ENCODE measurements at regions not wholly inside any gene's neighbourhood (a gene's known extent, or its start where the extent isn't known, plus 50 kb on each side); places are given as distances from the start of the nearest gene placed in this dataset.
A peak's percentile ranks its signal among the peaks of the same experiment; 100 is the strongest.

DNA sequence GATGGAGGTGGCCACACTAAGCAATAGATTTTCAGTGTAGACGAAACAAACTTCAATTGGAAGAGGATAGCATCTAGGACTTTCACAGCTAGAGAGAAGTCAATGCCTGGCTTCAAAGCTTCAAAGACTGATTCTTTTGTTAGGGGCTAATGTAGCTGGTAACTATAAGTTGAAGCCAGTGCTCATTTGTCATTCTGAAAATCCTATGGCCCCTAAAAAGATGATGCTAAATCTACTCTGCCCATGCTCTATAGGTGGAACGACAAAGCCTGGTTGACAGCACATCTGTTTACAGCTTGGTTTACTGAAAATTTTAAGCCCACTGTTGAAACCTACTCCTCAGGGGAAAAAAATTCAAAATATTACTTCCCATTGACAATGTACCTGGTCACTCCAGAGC, 226.7 kb downstream of the BCAS1 start:
- in situ Hi-C loops (cut with HindIII; ENCODE audit: low pct_ligation_motif_present, low pct_unique_long_range_greater_than_20kb, low sequenced_read_pairs): no loop called here
- DNase-seq: no peak

DNA sequence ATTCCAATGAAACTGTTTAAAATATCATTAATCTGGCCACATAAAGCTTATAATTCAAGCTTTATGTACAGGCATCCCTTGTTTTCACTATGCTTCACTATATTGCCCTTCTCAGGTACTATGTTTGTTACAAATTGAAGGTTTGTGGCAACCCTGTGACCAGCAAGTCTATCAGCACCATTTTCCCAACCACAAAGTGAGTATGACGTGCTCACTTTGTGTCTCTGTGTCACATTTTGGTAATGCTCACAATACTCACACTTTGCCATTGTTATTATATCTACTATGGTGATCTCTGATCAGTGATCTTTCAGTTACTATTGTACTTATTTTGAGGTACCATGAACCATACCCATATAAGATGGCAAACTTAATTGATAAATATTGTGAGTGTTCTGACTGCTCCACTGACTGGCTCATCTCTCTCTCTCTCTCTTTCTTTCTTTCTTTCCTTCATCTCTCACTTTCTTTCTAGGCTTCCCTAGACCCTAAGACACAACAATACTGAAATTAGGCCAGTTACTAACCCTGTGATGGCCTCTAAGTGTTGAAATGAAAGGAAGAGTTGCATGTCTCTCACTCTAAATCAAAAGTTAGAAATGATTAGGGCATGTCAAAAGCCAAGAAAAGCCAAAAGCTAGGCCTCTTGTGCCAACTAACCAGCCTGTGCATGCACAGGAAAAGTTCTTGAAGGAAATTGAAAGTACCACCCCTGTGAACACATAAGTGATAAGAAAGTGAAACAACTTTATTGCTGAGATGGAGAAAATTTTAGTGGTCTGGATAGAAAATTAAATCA, 227.9 kb downstream of the BCAS1 start:
- DNase-seq: no peak
- in situ Hi-C loops (cut with HindIII; ENCODE audit: low pct_ligation_motif_present, low pct_unique_long_range_greater_than_20kb, low sequenced_read_pairs): no loop called here

DNA sequence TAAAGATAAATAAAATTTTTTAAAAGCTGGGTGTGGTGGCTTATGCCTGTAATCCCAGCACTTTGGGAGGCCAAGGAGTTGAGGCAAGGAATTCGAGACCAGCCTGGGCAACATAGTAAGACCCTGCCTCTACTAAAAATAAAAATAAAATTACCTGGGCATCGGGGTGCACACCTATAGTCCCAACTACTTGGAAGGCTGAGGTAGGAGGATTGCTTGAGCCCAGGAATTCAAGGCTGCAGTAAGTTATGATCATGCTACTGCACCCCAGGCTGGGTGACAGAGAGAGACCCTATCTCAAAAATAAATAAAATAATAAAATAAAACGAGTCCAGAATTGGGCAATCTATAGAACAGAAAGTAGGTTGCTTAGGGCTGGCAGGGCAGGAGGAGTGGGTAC, 228.7 kb downstream of the BCAS1 start:
- in situ Hi-C loops (cut with HindIII; ENCODE audit: low pct_ligation_motif_present, low pct_unique_long_range_greater_than_20kb, low sequenced_read_pairs): no loop called here

DNA sequence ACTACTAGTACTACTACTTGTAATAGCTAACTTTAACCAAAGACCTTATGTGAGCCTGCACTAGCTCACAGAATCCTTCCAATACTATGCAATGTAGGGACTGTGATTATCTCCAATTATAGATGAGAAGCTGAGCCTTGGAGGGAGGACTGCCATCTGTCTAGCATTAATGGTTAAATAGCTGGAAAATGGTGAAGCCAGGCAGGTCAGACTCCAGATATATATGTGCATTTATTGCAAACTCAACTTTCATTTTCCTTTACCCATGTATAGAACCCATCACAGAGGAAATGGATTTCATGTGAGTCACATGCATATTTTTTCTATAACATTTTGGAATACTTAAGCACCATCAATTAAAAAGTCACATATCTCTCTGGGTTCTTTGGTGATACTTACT, 229.9 kb downstream of the BCAS1 start:
- DNase-seq: no peak
- in situ Hi-C loops (cut with HindIII; ENCODE audit: low pct_ligation_motif_present, low pct_unique_long_range_greater_than_20kb, low sequenced_read_pairs): no loop called here

More for the DNA sequence above, 228.7 kb downstream of the BCAS1 start:
- DNase-seq: no peak

DNA sequence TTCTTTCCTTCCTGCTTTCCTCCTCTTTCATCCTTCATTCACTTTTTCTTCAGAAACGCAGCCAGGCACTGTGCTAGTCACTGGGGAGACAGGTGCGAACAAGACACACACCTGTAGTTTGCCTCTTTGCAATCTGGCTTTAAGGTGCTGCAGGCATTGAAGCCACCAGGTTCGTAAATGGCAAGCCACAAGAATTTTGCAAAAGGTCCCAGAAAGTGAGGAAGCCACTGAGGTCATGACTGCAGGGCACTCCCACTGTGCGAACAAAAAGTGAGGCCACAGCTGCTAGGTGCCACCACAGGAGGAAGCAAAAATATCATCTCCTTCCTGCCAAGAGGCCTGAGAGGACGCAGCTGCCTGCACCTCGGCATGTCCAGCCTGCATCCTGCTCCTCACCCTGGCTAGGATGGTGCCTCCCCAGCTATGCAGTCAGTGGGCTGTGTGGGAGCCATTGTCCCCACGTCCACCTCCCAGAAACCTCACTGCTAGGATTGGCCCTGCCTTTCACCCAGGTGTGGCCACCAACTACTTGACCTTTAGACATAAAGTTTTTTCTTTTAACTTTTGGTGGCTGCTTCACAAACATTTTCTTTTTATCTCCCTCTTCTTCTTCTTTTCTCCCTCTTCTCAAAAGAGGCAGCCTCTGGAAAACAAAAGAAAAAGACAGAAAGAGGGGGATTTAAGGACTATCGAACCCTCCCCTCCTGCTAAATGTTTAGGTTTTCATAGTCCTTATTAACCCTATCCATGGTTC, 230.8 kb downstream of the BCAS1 start:
- in situ Hi-C loops (cut with HindIII; ENCODE audit: low pct_ligation_motif_present, low pct_unique_long_range_greater_than_20kb, low sequenced_read_pairs): no loop called here
- no peak for DNase-seq

DNA sequence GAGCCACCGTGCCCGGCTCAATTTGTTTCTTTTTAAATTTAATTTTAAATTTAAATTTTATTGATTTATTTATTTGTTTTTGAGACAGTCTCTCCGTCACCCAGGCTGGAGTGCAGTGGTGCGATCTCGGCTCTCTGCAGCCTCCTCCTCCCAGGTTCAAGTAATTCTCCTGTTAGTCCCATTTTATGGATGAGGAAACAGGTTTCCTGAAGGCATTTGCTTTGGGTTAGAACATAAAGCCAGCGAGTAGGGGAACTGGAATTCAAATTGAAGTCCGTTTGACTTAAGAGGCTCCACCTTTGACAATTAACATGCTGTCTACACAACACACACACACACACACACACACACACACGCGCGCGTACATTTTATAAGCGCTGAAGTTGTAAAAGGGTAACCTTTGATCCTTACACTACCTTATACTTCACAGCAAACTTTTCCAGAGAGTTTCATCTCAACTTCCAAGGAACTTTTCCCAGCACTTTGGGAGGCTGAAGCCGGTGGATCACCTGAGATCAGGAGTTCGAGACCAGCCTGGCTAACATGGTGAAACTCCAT, 232.0 kb downstream of the BCAS1 start:
- in situ Hi-C loops (cut with HindIII; ENCODE audit: low pct_ligation_motif_present, low pct_unique_long_range_greater_than_20kb, low sequenced_read_pairs): no loop called here
- no peak for DNase-seq

DNA sequence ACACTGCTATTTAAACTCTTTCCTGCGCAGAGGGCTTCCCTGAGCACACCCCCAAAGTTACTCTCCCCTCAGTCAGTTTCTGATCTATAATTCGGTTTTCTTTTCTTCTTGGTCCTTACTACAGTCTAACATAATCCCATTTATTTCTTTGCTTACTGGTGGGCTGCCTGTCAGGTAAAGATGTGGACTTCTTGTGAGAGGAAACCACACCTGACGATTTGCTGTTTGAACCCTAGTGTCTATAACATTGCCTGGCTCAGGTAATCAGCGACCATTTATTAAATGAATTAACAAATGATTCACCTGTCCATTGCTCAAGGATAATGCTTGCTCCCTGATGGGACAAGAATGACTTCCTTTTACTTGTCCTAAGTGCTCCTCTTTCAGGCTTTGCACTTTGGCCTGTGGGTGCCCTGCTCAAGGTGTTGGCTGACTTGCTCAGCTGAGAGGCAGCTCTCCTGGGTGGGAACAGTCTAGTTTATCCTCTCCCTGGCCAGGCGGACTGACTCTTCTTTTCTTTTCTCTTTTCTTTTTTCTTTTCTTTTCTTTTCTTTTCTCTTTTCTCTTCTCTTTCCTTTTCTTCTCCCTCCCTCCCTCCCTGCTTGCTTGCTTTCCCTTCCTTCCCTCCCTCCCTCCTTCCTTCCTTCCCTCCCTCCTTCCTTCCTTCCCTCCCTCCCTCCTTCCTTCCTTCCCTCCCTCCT, 233.1 kb downstream of the BCAS1 start:
- in situ Hi-C loops (cut with HindIII; ENCODE audit: low pct_ligation_motif_present, low pct_unique_long_range_greater_than_20kb, low sequenced_read_pairs): no loop called here
- DNase-seq: no peak

DNA sequence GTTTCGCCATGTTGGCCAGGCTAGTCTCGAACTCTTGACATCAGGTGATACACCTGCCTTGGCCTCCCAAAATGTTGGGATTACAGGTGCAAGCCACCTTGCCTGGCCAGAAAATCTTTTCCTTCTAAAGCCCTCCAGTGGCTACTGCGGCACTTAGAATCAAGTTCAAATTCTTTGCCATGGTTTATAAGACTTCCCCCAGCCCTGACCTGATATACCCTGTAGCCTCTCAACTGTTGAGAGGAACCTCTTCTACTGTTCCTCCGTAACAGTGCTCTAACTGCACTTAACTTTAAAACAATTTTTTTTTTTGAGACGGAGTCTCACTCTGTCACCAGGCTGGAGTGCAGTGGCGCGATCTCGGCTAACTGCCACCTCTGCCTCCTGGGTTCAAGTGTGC, 235.6 kb downstream of the BCAS1 start:
- in situ Hi-C loops (cut with HindIII; ENCODE audit: low pct_ligation_motif_present, low pct_unique_long_range_greater_than_20kb, low sequenced_read_pairs): no loop called here
- no peak for DNase-seq

DNA sequence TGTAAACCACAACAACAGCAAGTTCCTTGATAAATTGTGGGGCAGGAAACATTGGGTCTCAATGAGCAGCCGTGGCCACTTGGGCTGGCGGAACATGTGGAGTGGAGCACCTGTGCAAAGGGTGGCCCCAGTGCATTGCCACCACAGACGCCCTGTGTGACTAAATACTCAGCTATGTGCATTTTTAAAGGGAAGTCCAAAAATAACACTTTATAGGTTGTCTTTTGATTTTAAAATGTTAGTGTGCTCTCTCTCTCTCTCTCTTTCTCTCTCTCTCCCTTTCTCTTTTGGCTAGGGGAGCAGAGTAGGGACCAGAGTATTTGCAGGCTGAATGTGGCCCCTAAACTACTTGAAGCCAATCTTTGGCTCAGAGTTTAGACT, 236.3 kb downstream of the BCAS1 start:
- no peak for DNase-seq
- in situ Hi-C loops (cut with HindIII; ENCODE audit: low pct_ligation_motif_present, low pct_unique_long_range_greater_than_20kb, low sequenced_read_pairs): no loop called here

DNA sequence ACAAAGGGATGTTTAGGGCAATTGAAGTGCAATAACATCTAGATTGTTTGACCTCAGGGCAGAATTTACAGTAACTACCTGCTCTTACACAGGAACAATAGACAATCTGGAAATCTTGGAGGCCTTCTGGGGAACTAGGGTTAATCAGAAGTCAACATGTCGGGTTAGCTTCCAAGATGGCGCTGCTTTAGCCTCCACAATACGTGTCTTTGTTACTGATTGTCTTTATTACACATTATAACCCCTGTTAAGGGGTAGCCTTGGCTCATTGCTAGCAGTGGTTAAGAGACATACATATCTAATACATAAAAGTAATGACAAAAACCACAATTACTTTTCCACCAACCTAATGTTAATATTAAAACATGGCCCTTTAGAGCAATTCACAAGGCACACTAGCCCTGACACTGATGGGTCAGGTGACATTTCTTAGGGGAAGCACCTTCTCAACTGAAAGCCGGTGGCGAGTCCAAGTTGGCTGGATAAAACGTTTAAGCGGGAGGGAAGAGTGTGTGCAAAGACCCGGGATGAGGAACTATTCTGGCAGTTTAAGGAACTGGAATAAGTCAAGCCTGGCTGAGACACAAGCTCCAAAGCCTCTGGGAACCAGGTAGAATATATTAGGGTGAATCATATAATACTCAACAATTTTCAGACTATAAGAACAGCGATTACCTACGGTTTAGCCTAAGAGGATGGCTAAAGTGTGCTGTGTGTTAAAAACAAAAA, 236.9 kb downstream of the BCAS1 start:
- in situ Hi-C loops (cut with HindIII; ENCODE audit: low pct_ligation_motif_present, low pct_unique_long_range_greater_than_20kb, low sequenced_read_pairs): no loop called here

DNA sequence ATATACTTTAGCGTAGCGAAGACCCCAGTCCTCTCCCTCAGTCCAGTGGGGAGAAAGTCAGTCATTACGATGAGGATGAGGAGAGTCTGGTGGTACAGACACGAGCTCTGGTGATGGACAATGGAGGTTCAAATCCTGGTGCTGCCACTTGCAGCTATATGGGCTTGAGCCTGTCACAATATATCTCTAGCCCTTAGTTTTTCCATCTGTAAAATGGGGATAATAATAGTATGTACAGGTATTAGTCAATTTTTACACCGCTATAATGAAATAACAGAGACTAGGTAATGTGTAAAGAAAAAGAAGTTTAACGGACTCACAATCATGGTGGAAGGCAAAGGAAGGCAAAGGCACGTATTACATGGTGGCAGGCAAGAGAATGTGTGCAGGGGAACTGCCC, 237.9 kb downstream of the BCAS1 start:
- in situ Hi-C loops (cut with HindIII; ENCODE audit: low pct_ligation_motif_present, low pct_unique_long_range_greater_than_20kb, low sequenced_read_pairs): no loop called here
- DNase-seq: no peak

More for the DNA sequence above, 236.9 kb downstream of the BCAS1 start:
- no peak for DNase-seq

DNA sequence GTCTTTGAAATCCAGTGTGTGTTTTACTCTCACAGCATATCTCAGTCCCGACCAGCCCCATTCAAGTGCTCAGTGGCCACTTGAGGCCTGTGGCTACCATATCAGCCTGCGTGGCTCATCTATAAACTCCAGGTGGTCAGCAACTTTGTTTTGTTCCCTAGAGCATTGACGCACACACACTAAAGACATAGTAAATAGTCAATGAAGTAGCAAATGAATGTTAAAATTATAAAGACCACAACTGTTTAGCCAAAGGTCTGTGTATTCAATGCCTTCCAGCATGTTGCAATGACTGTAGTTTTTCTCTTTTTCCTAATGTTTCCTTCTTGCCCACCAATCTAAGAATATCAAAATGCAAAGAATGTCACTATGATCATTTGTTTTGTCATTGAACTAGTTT, 238.2 kb upstream of the ZNF217 start:
- in situ Hi-C loops (cut with HindIII; ENCODE audit: low pct_ligation_motif_present, low pct_unique_long_range_greater_than_20kb, low sequenced_read_pairs): no loop called here
- DNase-seq: no peak

DNA sequence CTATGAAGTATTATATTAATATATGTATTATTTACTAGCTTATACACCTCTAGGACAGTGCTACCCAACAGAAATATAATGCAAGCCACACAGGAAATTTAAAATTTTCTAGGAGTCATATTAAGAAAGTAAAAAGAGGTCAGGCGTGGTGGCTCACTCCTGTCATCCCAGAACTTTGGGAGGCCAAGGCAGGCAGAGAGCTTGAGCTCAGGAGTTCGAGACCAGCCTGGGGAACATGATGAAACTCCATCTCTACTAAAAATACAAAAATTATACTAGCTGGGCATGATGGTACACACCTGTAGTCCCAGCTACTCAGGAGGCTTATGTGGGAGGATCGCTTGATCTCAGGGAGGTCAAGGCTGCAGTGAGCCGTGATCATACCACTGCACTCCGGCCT, 237.6 kb upstream of the ZNF217 start:
- in situ Hi-C loops (cut with HindIII; ENCODE audit: low pct_ligation_motif_present, low pct_unique_long_range_greater_than_20kb, low sequenced_read_pairs): no loop called here

DNA sequence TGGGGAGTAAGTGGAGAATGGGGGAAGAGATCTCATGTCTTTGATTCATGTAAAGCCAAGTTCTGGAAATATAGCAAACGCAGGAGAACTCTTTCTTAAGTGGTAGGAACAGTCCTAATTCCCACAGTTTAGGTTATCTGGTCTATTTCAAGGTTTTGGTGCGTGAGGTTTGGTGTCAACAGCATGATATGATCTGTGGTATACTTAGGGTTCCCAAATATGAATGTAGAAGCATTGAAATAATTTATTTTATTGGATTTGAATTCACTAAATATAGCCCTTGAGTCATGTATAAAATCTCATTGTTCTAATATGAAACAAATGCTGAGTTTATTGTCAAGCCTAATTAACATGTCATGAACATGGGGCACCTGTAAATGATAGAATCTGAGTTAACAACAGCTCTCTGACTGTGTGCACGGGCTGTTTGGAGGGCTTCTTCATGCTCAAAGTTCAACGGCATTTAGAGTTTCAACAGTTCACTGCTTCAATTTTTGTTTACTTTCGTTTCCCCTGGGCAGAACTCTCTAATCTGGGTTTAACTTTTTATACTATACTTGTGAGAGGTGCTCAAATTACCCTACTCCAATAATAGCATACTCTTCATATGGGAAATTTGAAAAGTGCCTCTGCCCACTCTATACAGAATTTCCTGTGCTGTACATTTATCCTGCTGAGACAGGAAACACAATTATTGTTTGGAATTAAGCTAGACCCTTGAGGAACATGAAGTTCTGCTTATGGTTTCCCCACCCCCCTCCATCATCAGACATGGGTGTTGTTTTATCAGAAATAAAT, 236.3 kb upstream of the ZNF217 start:
- in situ Hi-C loops (cut with HindIII; ENCODE audit: low pct_ligation_motif_present, low pct_unique_long_range_greater_than_20kb, low sequenced_read_pairs): no loop called here
- DNase-seq: peak; percentile 58

More for the DNA sequence above, 237.6 kb upstream of the ZNF217 start:
- DNase-seq: no peak

DNA sequence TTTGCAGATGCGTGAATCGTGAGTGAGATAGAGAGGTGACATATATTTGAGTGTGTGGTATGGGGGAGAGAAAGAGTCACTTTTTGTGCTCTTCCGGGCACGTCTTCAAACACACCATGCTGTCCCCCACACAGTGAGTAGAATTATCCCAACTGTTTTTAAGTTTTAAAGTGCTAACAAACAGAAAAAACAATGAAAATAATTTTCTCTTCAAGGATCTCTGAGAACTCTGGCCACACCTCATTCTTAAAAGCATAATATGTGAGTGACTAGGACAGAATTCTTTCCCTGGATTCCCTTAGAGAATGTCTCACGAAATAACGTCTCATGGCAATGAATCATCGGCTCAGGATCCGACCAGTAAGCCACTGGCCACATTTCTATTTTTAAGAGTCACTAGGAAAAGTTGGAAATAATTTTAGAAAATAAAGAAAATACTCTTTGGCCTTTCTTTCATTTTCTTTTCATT, 235.7 kb upstream of the ZNF217 start:
- DNase-seq: peak; percentile 93
- in situ Hi-C loops (cut with HindIII; ENCODE audit: low pct_ligation_motif_present, low pct_unique_long_range_greater_than_20kb, low sequenced_read_pairs): no loop called here

DNA sequence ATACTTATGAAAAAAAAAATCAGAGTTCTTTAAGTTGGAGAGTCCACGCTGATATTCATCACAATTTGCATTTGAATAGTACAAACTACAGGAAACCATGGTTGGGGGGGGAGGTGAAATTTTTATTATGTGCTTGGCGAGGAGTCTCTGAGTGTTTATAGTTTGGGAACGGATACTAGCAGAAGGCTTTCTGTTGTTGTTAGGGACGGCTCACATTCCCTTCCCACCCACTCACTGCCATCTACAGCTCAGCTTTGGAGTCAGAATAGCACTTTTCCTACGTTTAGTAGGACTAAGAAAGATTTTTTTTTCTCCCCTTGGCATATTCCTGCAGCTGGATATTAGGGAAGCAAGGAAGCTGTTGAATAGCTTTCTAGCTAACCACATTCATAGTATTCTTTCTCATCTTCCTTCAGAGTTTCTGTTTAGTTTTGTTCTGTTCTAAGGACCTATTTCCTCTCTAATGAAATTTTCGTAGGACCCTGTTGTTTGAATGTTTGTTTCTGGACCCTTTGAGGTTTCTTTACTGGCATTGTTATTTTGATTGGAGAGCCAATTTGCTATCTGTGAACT, 235.1 kb upstream of the ZNF217 start:
- DNase-seq: peak; percentile 63
- in situ Hi-C loops (cut with HindIII; ENCODE audit: low pct_ligation_motif_present, low pct_unique_long_range_greater_than_20kb, low sequenced_read_pairs): no loop called here

DNA sequence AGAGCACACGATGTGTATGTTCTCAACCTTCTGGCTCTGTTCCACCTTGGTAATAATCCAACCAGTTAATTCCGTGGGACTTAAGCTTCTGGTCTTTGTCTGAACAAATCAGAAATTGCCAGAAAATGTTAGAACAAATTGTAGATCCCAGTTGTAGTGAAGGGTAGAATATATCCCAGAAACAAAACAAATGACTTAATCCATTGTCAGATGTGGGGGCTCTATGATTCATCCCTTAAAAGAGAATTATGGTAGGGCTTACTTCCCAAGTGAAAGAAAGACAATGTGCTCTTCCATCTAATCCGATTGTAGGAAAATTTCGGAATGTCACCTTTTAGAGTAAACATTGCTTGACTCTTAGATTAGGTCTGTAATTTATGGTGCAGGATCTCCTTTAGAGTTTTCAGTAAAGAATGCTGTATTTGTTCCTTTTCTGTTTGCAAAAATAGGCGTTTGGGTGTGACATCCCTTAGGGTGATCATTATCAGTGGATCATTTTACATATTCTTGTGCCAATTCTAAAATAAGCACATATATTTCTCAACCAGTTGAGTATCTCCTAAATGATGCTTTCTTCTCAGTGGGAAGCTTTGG, 234.5 kb upstream of the ZNF217 start:
- in situ Hi-C loops (cut with HindIII; ENCODE audit: low pct_ligation_motif_present, low pct_unique_long_range_greater_than_20kb, low sequenced_read_pairs): no loop called here
- DNase-seq: peak; percentile 50
